NCI-H2107 treated with DMSO at 0.1 percent for 48 hours (cell line): ENCODE measurements at regions not wholly inside any gene's neighbourhood (a gene's known extent, or its start where the extent isn't known, plus 50 kb on each side); places are given as distances from the start of the nearest gene placed in this dataset.

Source experiments
- DNase-seq: peaks from one replicate; lab custom pipeline; 2025; ENCODE audit not compliant: unreplicated experiment; lab: John Stamatoyannopoulos, UW

DNA sequence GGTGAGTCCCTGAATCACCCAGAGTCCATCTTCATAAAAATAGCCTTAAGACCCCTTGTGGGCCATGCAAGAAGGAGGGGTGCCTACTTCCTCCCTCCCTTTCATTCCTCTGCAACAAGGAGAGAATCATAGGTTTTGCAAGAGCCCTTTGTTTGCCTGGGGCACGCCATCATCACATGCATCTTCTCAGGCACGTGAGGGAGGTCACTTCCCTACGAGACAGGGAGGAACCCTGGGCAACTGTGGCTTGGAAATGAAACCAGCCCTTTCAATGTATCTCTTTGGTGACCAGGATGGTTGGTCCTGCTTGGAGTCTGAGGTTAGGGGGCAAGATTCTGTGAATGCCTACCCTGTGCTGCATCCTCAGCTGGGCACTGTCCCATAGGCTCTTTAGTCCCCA is 194.8 kb downstream of the MAFB start:
- DNase-seq = no peak

DNA sequence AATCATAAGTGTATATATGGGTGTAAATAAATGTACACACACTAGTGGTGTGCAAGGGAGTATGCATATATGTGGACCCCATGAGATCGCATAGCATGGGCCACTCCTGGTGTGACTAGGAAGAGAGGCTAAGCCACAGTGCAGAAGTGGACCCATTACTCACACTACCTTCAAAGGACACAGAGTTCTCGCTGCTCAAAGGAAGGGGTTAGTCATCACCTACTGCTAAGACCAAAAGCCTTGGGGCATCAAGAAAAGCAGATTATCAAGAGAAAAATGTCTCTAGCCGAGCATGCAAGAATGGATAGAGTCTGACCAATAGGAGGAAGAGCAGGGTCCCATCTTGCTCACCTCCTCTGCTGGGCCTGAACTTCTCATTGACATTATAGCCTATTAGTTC is 195.5 kb downstream of the MAFB start:
- no peak for DNase-seq

DNA sequence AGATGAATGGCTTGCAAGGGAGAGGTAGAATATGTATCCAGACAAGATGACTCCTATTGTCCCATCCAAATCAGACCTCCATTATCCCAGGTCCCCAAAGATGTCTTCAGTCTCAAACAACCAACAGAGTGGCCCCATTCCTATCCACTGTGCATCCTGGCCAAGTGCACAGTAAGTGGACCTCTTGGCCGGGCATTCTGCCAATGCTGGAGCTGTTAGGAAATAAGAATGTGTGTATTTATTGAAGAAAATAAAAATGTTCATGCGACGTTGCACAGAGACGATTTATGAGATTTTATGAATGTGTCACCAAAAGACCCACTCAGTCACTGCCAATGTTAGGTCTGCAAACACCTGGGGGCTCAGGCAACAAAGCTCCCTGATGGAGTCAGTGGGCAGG is 196.0 kb downstream of the MAFB start:
- DNase-seq = no peak

DNA sequence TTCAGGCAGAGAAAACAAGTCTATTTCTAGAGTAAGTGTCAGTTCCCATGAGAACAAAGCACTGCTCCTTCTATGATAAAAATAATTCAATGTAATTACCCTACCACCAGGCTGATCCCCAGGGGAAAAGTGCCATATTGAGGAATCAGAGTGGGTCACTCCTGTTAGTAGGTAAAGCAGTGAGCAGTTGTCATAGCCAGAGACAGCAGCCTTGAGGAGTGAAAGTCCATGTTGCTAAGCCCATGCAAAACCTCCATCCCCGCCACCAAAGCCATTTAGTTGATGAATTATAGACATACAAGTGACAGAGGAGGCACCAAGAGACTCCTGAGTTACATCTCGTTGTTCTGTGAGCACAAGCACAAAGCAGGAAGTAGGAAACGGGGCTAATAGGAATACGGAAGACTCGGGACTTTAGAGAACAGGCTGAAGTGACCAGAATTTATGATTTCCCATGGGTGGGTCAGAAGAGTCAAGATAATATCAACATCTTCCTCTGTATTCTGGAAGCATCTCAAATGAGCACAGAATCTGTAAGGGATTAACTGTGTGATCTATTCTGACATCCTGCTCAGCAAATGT is 197.9 kb downstream of the MAFB start:
- DNase-seq = no peak

DNA sequence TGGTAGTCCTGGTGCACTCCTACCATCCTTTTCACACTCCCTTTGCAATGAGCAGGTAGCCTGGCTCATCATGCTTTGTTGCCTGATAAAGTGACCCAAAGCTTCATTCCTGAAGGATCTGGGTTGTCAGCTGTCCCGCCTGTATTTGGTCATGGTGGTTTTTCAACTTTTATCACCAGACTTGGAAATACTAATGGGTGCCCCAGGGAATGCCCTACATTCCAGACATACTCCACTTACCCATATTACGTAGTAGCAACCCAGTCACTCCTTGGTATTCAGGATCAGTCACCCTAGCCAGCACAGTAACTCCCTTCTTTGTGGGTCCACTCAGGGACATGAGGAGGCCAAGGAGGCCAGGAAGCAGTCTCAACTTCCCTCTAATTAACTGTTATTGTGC is 199.2 kb downstream of the MAFB start:
- DNase-seq = no peak

DNA sequence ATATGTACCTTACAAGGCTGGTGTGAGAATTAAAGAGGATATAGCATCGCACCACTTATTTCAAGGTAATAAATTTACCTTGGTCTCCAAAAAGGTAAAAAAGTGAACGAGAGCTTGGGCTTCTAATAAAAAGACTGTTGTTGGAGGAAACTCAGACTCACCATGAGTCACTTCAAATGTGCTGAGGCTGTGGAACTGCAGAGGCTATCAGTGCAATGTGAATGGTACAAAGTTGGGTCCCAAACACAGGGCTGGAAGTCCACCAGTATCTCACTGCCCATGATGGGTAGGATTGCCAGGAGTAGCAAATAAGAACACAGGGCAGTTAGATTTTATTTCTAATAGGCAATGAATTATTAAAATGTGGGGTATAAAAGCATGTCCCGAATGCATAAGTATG is 200.6 kb downstream of the MAFB start:
- DNase-seq = no peak

DNA sequence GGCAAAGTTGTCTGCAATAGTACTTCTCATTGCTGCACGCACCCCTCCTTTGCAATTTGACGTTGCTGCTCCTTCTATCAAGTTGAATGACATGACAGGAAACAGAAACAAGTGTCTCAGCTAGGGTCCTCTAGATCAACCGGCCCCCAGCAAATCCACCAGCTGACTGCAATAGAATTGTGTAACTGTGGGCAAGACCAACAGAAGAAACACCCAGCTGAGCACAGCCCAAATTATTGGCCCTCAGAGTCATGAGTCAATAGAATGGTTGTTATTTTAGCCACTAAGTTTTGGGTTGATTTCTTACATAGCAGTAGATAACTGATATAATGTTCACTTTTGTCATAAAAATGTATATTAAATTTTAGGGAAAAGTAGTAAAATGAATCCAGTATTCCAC is 202.7 kb downstream of the MAFB start:
- no peak for DNase-seq

DNA sequence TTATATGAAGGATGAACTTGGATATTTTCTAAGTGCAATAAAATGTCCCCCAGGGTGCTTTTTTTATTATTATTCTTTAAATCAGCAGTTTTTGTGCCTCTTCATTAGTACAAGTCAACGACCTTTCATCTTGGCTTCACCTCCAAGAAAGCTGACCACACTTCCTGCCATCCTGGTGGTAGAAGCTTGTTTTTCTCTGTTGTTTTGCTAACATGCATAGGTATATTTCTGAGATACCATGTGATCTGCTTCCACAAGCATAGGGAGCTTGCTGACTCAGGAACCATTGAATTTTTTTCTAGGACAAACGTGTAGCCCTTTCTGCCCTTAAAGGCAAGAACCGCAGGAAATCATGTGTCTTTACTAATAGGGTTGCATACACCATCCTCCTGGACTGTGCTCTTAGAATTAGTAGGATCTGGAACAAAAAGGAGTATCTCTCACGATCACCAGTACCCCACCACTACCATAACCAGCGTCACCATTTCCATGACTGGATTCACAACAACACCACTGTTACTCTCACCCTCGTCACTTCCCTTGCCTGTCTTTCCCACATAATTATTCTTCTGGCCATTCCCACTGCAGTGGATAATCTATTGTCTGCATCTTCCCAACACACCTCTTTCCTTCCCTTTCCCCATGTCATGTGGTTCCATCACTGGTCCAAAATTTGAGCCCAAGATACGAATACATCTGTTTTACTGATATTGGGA is 207.1 kb downstream of the MAFB start:
- no peak for DNase-seq

DNA sequence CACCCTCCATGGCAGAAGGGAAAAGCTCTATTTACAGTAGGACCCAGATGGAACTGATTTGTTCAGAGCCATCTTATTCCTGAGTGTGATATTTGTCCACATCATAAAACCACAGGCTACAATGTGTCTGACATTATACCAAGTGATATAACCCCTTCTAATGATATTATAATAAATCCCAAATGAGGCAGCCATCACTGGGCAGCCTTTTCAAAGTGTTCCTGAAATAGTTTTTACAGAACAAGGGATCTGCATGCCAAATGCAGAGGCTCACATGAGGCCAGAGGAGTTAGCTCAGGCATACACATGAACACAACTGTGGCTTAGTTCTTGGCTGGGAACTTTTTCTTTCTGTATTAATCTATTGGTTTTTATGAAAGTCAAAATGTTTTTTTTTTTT is 207.7 kb downstream of the MAFB start:
- no peak for DNase-seq

DNA sequence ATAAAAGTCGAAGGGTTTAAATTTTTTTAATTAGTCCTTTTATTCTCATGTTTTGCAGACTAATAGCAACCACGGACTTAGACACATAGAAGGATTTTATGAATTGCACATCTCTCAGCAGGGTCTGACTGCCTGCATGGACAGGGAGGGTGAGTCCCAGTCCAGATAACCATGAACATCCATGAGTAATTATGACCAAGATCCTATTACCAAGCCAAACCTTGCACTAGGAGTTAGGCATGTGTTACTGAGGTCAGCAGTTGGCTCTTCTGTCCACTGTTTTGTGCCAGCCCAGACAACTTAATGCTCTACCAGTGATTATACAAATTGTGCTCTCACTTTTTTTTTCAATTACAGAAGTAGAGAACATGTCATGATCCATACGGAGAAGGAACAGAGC is 211.2 kb downstream of the MAFB start:
- no peak for DNase-seq

DNA sequence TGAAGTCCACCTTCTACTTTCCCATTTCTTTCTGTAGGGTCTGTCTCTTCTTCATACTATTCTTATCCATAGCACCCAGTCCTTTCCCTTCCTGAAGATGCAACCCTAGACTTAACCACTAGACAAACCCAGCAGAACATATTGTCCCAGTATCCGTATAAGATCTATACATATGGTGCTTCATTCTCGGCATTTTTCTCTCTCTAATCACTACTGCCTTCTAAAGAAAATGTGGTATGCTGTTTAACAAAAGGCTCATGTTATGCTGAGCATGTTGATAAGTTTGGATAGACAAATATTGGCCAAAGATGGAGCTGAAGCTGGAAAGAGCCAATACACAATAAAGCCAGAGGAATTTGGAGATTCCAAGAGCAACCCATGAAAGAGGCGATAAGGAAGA is 212.6 kb downstream of the MAFB start:
- no peak for DNase-seq

DNA sequence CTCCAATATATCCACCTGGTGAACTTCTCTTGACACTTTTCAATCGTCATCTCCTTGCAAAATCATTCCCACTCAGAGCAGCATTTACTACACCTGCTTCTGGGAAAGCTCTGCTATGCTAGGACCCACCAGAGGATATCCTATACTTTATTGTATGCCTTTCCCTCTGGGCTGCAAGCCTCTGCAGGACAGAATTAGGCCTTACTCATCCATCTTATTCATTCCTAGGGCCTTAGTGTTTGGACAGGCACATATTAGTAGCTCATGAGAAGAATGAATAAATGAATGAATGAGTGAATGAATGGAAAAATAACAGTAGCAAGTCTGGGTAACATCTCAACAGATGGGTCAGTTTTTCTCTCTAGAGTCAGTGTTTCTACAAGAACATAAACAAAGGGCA is 216.1 kb downstream of the MAFB start:
- no peak for DNase-seq

DNA sequence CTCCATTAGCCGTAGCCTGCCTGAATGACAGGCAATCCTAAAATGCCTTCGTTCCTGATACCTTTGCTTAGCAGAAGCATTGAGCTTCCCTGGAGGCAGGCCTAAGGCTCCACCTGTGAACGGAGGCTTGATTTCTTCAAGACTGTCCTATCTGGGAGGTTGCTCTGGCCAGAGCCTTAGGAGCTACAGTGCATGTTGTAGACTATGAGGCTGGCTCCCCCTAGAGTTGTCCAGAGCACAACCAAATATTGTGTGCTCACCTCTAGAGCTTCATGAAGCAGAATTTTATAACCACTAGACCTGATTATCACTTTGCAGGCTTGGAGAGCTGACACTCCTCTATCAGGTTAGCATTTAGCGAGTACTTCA is 217.8 kb downstream of the MAFB start:
- DNase-seq = no peak

DNA sequence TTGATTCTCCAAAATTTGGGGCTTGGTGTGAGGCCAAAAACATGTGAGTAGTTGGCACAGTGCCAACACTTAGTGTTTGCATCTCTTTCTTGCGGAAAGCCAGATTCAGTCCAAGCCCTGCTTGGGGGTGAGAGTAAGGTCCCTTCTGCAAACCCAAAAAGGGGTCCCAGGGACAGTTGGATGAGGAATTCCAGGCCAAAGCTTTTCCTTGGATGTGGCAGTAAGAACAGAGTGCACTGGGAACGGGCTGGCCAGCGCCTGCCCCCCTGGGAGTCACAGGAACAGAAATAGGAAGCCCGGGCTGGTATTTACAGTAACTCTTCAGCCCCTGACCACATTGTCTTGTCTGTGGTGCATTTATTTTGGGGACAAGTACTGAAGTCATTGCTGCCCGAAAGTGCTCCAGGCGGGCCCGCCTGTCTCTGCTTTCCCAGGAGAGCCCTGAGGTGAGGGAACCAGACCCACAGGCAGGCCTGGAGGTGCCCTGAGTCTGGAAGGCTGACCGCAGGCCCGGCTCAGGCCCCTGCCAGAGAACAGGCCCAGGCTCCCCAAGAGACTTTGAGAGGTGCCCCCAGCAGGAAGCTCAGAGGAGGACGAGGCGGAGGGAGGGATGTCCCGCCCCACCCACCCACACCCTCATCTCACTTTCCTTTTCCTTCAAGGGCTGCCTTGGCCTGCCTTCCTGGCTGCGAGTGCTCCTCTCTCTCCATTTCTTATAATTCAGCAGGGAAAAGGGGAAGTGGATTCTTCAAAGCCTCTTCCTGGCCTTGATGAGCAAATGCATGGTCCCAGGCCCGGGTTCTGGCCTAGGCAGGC is 218.4 kb downstream of the MAFB start:
- DNase-seq = no peak

DNA sequence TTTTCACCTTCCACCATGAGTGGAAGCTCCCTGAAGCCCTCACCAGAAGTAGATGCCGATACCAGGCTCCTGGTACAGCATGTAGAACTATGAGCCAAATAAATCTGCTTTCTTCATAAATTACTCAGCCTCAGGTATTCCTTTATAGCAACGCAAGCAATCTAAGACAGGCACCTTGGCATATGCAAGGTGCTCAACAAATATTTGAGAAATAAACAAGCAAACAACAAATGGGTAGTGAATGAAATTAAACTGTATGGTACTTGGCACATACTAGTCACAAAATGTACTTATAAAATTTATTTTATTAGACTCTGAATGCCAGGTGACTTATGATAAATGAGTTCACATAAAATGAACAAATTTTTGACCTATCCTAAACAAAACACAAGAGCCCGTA is 220.3 kb downstream of the MAFB start:
- DNase-seq = no peak

DNA sequence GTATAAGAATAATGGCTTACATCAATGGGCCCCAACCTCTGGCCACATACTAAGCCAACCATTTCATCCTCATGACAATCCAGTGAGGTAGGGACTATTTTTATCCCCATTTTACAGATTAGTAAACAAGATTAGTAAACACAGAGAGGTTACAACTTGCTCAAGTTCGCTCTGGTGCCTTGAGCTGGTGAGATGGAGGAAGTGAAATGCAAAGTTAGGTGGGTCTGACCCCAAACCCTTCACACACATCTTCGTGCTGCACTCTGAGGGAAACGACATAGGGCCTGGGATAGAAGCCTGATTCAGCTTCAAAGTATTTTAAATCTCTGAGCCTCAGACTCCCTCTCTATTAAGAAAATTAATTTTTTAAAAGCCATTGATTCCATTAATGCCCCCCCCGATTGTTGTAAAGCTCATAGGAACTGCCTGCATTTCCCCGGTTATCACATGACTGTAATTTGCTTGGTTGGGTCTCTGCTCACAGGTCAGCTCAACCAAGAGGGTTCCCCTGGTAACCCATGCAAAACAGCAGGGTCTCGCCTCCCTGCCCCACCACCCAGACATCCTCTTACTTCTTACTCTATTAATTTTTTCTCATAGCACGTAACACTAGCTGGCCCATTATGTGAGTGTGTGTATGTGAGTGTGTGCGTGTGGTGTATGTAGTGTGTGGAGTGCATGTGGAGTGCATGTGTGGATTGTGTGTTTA is 221.2 kb downstream of the MAFB start:
- no peak for DNase-seq

DNA sequence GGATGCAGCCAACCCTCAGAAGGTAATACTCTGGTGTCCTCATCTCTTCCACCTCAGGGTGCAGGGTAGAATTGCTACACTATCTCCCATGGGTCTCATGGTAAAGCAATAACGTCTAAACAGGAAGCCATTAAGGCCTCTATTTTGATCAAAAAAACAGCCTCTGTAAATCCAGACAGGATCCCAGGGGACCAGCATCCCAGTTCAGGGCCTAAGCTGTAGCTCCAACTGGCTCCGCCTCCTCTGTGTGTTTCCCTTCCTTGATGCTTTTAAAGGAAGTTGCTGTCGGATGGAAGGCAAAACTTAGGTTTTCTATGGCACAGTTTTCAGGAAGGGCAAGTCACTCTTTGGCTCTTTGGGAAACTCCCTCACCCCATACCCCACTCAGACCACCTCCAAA is 222.0 kb downstream of the MAFB start:
- no peak for DNase-seq

DNA sequence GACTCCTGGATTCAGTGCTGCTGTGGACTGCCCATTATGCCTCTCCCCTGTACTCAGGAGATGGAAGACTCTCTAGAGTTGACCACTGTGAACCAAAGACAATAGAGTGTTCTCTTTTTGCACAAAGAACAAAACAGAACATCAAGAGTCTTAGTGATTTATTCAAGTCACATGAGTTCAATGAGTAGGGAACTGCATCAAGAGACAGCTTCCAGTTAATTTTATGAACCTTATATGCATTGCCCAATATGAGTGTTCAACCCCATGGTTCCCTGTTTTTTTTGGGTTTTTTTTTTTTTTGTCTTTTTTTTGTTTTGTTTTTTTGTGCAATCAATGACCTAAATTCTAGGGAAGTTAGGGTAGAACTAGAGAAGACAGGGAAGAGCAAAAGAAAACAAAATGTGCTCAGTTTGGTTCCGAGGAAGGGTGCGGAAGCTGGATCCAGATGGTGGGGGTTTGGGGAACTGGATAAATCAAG is 224.3 kb downstream of the MAFB start:
- no peak for DNase-seq

DNA sequence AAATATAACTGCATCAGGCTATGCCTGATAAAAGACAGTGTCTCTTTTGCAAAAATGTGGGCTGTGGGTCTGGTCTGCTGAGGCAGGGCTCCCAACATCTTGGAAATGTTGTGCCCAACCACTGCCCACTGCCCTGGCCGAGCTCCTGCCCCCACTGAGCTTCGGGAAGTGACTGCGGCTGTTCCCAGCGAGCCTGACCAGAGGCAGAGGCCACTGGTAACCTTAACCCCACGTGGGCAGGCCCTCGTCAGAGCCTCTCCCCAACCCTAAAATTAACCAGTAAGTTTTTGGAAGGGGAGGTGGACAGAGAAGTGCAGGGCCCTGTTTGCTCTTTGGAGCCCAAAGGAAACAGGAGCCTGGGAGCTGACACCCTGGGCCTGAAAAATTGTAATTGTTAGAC is 225.9 kb downstream of the MAFB start:
- no peak for DNase-seq

DNA sequence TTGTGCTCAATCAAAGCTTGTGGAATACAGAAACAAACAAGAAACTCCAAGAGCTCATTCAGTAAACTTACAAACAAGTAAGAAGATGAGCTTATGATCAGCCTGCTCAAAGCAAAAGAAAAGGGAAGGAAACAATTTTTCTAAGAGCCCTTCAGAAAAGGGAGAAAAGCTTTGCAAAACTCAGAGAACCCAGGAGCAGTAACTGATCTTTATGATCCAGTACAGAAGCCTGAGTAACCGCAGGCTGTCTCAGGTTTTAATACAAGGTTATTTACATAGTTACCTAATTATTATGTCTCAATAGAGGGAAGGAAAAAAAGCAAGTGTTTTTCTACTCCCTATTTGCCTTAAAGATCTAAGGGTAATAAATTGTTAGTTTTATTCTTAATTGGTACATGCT is 226.5 kb downstream of the MAFB start:
- no peak for DNase-seq

DNA sequence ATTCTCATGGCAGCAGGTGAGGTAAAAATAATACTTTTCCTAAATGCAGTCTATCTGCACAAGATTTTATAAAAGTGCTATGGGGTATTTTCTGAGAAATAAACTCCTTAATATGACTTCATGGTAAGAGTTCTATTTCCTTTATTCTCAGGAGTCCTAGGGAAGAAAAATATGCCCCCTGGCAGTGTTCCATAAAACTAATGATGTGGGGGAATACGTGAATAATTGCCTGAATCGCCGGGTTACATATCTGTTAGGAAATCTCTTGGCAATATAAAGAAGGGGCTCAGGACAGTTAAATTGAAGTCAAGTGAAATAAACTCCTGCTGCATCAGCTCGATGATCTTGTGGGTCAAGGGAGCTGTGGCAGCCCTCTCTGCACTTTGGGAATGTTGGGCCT is 229.7 kb downstream of the MAFB start:
- no peak for DNase-seq

DNA sequence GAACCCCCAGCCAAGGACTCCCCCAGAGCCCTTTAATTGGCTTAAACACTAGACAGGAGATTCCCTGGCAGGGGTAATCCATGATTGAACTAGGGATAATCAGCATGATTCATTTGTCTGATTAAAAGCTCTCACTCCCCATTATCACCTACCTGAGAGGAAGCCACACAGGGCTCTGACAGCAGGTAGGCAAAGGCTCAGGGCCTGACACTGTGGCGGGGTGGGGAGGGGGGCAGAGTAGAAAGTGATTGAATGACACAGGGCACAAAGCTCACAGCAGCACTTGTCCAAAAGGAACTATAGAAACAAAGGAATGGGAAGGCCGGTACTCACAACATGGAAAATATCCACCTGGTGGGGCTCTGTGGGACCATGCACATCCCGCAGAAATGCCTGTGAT is 231.6 kb downstream of the MAFB start:
- no peak for DNase-seq
